Hematopoietic multipotent progenitor cell treated with erythropoietin and hydrocortisone succinate and interleukin-3 and kit ligand, for 8 days (in vitro differentiated cells): ENCODE measurements at regions not wholly inside any gene's neighbourhood (a gene's known extent, or its start where the extent isn't known, plus 50 kb on each side); places are given as distances from the start of the nearest gene placed in this dataset.
"Not testable (repeated sequence)": the region's sequence is repeated elsewhere in the genome, so short reads cannot be mapped to it uniquely, and the experiment has no call there.

Experiments used
- DNase-seq: peaks from one replicate; pipeline ENCODE4 v3.0.0-alpha.2; 2015

- DNase-seq: no peak
Observed at GRCh38 chr2:51960281-51960680, 928.3 kb upstream of the NRXN1 start.

GRCh38 chr2:51959696-51960095, 927.8 kb upstream of the NRXN1 start:
- DNase-seq: no peak

- DNase-seq: no peak
Observed at GRCh38 chr2:51953931-51954330, 922.0 kb upstream of the NRXN1 start.

- DNase-seq: no peak
Observed at GRCh38 chr2:51921076-51921475, 889.1 kb upstream of the NRXN1 start.

- no peak for DNase-seq
Observed at GRCh38 chr2:51920509-51920908, 888.6 kb upstream of the NRXN1 start.

GRCh38 chr2:51919395-51919794, 887.5 kb upstream of the NRXN1 start:
- no peak for DNase-seq

GRCh38 chr2:51918113-51918512, 886.2 kb upstream of the NRXN1 start:
- DNase-seq: no peak

- no peak for DNase-seq
Observed at GRCh38 chr2:51903728-51904127, 871.8 kb upstream of the NRXN1 start.

GRCh38 chr2:51899643-51900042, 867.7 kb upstream of the NRXN1 start:
- no peak for DNase-seq

- not testable (repeated sequence) for DNase-seq
Observed at GRCh38 chr2:51894584-51894983, 862.7 kb upstream of the NRXN1 start.

- DNase-seq: no peak
Observed at GRCh38 chr2:51888120-51888519, 856.2 kb upstream of the NRXN1 start.

GRCh38 chr2:51881673-51882072, 849.7 kb upstream of the NRXN1 start:
- DNase-seq: no peak

- no peak for DNase-seq
Observed at GRCh38 chr2:51880153-51880552, 848.2 kb upstream of the NRXN1 start.

GRCh38 chr2:51866361-51866760, 834.4 kb upstream of the NRXN1 start:
- no peak for DNase-seq

- no peak for DNase-seq
Observed at GRCh38 chr2:51859260-51859659, 827.3 kb upstream of the NRXN1 start.

GRCh38 chr2:51855683-51856082, 823.8 kb upstream of the NRXN1 start:
- no peak for DNase-seq

GRCh38 chr2:51846796-51847195, 814.9 kb upstream of the NRXN1 start:
- no peak for DNase-seq

- DNase-seq: no peak
Observed at GRCh38 chr2:51846018-51846417, 814.1 kb upstream of the NRXN1 start.

GRCh38 chr2:51844596-51844995, 812.7 kb upstream of the NRXN1 start:
- DNase-seq: no peak

GRCh38 chr2:51829477-51829876, 797.5 kb upstream of the NRXN1 start:
- no peak for DNase-seq

- no peak for DNase-seq
Observed at GRCh38 chr2:51825823-51826222, 793.9 kb upstream of the NRXN1 start.

GRCh38 chr2:51813247-51813646, 781.3 kb upstream of the NRXN1 start:
- no peak for DNase-seq

- no peak for DNase-seq
Observed at GRCh38 chr2:51812138-51812866, 780.4 kb upstream of the NRXN1 start.

GRCh38 chr2:51810197-51810596, 778.3 kb upstream of the NRXN1 start:
- DNase-seq: no peak

- DNase-seq: no peak
Observed at GRCh38 chr2:51807229-51807628, 775.3 kb upstream of the NRXN1 start.
